K562 (cell line): ENCODE measurements at regions not wholly inside any gene's neighbourhood (a gene's known extent, or its start where the extent isn't known, plus 50 kb on each side); places are given as distances from the start of the nearest gene placed in this dataset.

ENCODE experiments used
- ATAC-seq: fragments of 200-7000 bp; cut with Tn5 transposase; 3 replicates; pipeline ENCODE4 v1.9.1; 2020; ENCODE audit warnings: moderate library complexity
- BruUV-seq: library from RNA; stranded (reverse); fragments of 400-500 nt; replicated peaks from 2 replicates; lab custom pipeline; 2021; lab: Mats Ljungman, UMichigan
- CTCF ChIA-PET: fragments of 300-600 bp; formaldehyde crosslinking; extraction: SDS; loops from one replicate; lab custom pipeline; 2021; ENCODE audit warnings: low intra/inter-chr PET ratio; lab: Yijun Ruan, JAX
- POLR2A ChIA-PET: fragments of 300-600, 350-650 bp; sonication (Branson Sonifier 250); formaldehyde crosslinking; extraction: SDS; loops from one replicate; lab custom pipeline; 2021; ENCODE audit warnings: antibody characterized with exemption, inconsistent platforms; lab: Yijun Ruan, JAX
- DNase-seq, 4 experiments: peaks; one replicate each; pipeline versions ENCODE4 v3.0.0 to v3.0.0-alpha.2; 2011 to 2018; ENCODE audit warnings: low spot score in 3 of 4, mixed read lengths in 3 of 4; ENCODE audit errors: extremely low read depth in 1 of 4
- FAIRE-seq: peaks from 2 replicates; lab custom pipeline; 2011; peaks lifted over from hg19 to GRCh38; lab: Jason Lieb, UNC
- H2AFZ ChIP-seq: 2 replicates; pipeline ENCODE4 v1.6.0; 2011; ENCODE audit warnings: low read depth, low read length, control low read depth, inconsistent platforms
- H3K27ac ChIP-seq: fragments of 200-600 bp; 3 replicates; pipeline ENCODE4 v1.8.0; 2011; ENCODE audit warnings: low read depth, mild to moderate bottlenecking, control low read depth, inconsistent platforms, low read length, moderate library complexity, mixed read lengths; ENCODE audit errors: extremely low read depth
- H3K27me3 ChIP-seq, 2 experiments: fragments of 300-600 bp in 1 of 2; 2 replicates in 1 of 2; 3 replicates in 1 of 2; pipeline versions ENCODE4 v1.6.0 to v1.8.0; 2011; ENCODE audit warnings: inconsistent platforms in 2 of 2, low read length in 2 of 2, mild to moderate bottlenecking in 1 of 2, mixed read lengths in 1 of 2, moderate library complexity in 1 of 2; ENCODE audit not compliant: control insufficient read depth in 2 of 2, insufficient read depth in 2 of 2
- H3K36me3 ChIP-seq: fragments of 300-600 bp; 3 replicates; pipeline ENCODE4 v1.8.0; 2011; ENCODE audit warnings: mild to moderate bottlenecking, low read length, inconsistent platforms; ENCODE audit not compliant: control insufficient read depth, insufficient read depth
- H3K4me1 ChIP-seq, 2 experiments: fragments of 200-600 bp in 1 of 2; replicated peaks in 1 of 2; 2 replicates in 1 of 2; 3 replicates in 1 of 2; pipeline versions ENCODE4 v1.5.1 to v1.8.0; 2011; ENCODE audit warnings: inconsistent platforms in 2 of 2, low read length in 2 of 2, mild to moderate bottlenecking in 1 of 2, mixed read lengths in 1 of 2, moderate library complexity in 1 of 2; ENCODE audit not compliant: control insufficient read depth in 2 of 2, insufficient read depth in 2 of 2
- H3K4me2 ChIP-seq: 2 replicates; pipeline ENCODE4 v1.6.1; 2011; ENCODE audit warnings: low read length, control low read depth, inconsistent platforms, mixed read lengths; ENCODE audit not compliant: insufficient read depth
- H3K4me3 ChIP-seq: fragments of 200-600 bp; sonication (generic), shearing (Covaris generic); 2 replicates; pipeline ENCODE4 v1.5.1; 2016; ENCODE audit warnings: control low read depth, inconsistent platforms
- H3K79me2 ChIP-seq: fragments of 200-600 bp; 3 replicates; pipeline ENCODE4 v1.8.0; 2011; ENCODE audit warnings: low read length, inconsistent platforms; ENCODE audit not compliant: control insufficient read depth, insufficient read depth
- H3K9ac ChIP-seq, 2 experiments: 2 replicates each; pipeline versions ENCODE4 v1.6.0 to v1.6.1; 2011; ENCODE audit warnings: low read depth in 2 of 2, low read length in 2 of 2, control low read depth in 1 of 2, inconsistent platforms in 1 of 2, mild to moderate bottlenecking in 1 of 2, mixed read lengths in 1 of 2; ENCODE audit not compliant: insufficient read depth in 1 of 2
- H3K9me1 ChIP-seq: one replicate; pipeline ENCODE4 v1.6.0; 2011; ENCODE audit warnings: inconsistent platforms, mild to moderate bottlenecking, low read length, moderate library complexity; ENCODE audit not compliant: control insufficient read depth, insufficient read depth
- H3K9me3 ChIP-seq: replicated peaks from 2 replicates; pipeline ENCODE4 v1.5.1; 2011; ENCODE audit warnings: low read depth, low read length, inconsistent platforms; ENCODE audit not compliant: control insufficient read depth, insufficient read depth
- H4K20me1 ChIP-seq: replicated peaks from 2 replicates; pipeline ENCODE4 v1.6.1; 2011; ENCODE audit warnings: low read length, inconsistent platforms, mixed read lengths; ENCODE audit not compliant: control insufficient read depth, insufficient read depth
- RAD21 ChIP-seq, 2 experiments: fragments of 250-450 bp in 1 of 2; fragments of 450-650 bp in 1 of 2; sonication (Bioruptor Pico) in 1 of 2; formaldehyde crosslinking in 1 of 2; IDR thresholded peaks in 1 of 2; conservative IDR thresholded peaks in 1 of 2; 2 replicates each; pipeline versions ENCODE4 v1.4.0 to v1.8.0; 2020 to 2022; ENCODE audit warnings: mild to moderate bottlenecking in 2 of 2, moderate library complexity in 1 of 2
- SMAD2 ChIP-seq: fragments of 150-350 bp; IDR thresholded peaks from 2 replicates; pipeline ENCODE4 v1.6.1; 2014; ENCODE audit warnings: low read depth, mild to moderate bottlenecking, low read length
- WGBS: fragments of 100-300 bp; shearing (Covaris generic); methylation state at CpG from one replicate; pipeline ENCODE4 v1.1.6; 2016; ENCODE audit warnings: low coverage, mixed read lengths; ENCODE audit not compliant: insufficient coverage; ENCODE audit errors: missing lambda C conversion rate; 5-methylcytosine and 5-hydroxymethylcytosine counted together
- in situ Hi-C: fragments of 300-500 bp; cut with MboI; formaldehyde crosslinking; loops from 4 replicates; pipeline ENCODE4 v1.15.0; 2018; ENCODE audit warnings: inconsistent platforms, mixed read lengths
- intact Hi-C: fragments of 100-400 bp; cut with micrococcal nuclease; formaldehyde crosslinking; loops from 2 replicates; pipeline ENCODE4 v1.14.2; 2022
- TF ChIP-seq, protein P1 (sequence below), 3 experiments: IDR thresholded peaks in 2 of 3; conservative IDR thresholded peaks in 1 of 3; 2 replicates each; pipeline ENCODE4 v1.5.1; 2011 to 2012; ENCODE audit warnings: low read length in 3 of 3, mild to moderate bottlenecking in 3 of 3, control low read depth in 2 of 3, improper control_type of control experiment in 1 of 3, inconsistent platforms in 1 of 3, low read depth in 1 of 3, mixed read lengths in 1 of 3, moderate library complexity in 1 of 3; ENCODE audit not compliant: insufficient read depth in 2 of 3

DNA sequence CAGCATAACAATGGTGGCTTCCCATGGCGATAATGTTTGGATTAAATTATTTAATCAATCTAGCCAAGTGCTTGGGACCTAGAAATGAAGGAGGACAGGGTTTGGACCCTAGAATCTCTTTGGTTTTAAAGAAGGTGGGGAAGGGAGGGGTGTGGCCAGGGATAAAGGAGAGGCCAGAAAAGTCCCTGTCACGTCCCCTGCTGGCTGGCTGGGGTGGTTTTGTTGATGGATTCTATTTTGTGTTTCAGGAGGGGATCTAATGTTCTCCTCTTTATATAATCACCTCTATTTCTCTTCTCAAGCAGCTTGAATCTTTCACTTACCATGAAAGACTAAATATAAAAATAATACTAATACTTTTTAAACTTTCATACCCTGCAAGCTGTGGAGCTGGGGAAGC, 52.6 kb upstream of the GALR1 start:
- H3K4me1 ChIP-seq, result no peaks in the 10 kb centered on the region
- CTCF ChIA-PET, result no interaction called here
- H3K79me2 ChIP-seq, result no peaks in the 10 kb centered on the region
- H4K20me1 ChIP-seq, result no peaks in the 10 kb centered on the region
- FAIRE-seq (no peak), DNase-seq (peak in 2 of 4 experiments; percentile 9 to 11), ATAC-seq (no peak)
- H3K9ac ChIP-seq, result no peak overlapping the region
- no peaks in the 10 kb centered on the region for H3K9me1 ChIP-seq
- intact Hi-C loops (no loop called here), in situ Hi-C loops (no loop called here)
- 0% methylated on average over 1 of the region's 2 CpGs for WGBS
- TF ChIP-seq SMAD2 (no peak), RAD21 (CRISPR knock-in tag; conservative IDR thresholded peaks at IDR 0.05 in 1 of 2, IDR thresholded peaks at IDR 0.05 in 1 of 2) (0 out of 4 replicates have a peak, but pooled peaks of 1 of the 2 experiments have one; percentile 12)
- TF ChIP-seq, protein P1, sequence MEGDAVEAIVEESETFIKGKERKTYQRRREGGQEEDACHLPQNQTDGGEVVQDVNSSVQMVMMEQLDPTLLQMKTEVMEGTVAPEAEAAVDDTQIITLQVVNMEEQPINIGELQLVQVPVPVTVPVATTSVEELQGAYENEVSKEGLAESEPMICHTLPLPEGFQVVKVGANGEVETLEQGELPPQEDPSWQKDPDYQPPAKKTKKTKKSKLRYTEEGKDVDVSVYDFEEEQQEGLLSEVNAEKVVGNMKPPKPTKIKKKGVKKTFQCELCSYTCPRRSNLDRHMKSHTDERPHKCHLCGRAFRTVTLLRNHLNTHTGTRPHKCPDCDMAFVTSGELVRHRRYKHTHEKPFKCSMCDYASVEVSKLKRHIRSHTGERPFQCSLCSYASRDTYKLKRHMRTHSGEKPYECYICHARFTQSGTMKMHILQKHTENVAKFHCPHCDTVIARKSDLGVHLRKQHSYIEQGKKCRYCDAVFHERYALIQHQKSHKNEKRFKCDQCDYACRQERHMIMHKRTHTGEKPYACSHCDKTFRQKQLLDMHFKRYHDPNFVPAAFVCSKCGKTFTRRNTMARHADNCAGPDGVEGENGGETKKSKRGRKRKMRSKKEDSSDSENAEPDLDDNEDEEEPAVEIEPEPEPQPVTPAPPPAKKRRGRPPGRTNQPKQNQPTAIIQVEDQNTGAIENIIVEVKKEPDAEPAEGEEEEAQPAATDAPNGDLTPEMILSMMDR (IDR thresholded peaks at IDR 0.05 in 2 of 3, conservative IDR thresholded peaks at IDR 0.05 in 1 of 3; ENCODE audit: insufficient read depth in 2 of 3, low read depth in 1 of 3, low read length in 3 of 3), result peak; percentile 7 to 27 (median 20); a peak in 1 of 6 replicates
- no peak overlapping the region for H3K27ac ChIP-seq
- no peak overlapping the region for H3K4me3 ChIP-seq
- no TSS peak for BruUV-seq
- POLR2A ChIA-PET, result no interaction called here
- no peaks in the 10 kb centered on the region for H3K36me3 ChIP-seq
- no peak overlapping the region for H2AFZ ChIP-seq
- no peak overlapping the region for H3K4me2 ChIP-seq
- peaks cover 0 to 6% of the 10 kb centered on the region in 2 experiments; a peak in 1 of 5 replicates for H3K27me3 ChIP-seq
- H3K9me3 ChIP-seq, result no peaks in the 10 kb centered on the region
